Hematopoietic multipotent progenitor cell treated with erythropoietin and hydrocortisone succinate and interleukin-3 and kit ligand, for 8 days (in vitro differentiated cells): ENCODE measurements at regions not wholly inside any gene's neighbourhood (a gene's known extent, or its start where the extent isn't known, plus 50 kb on each side); places are given as distances from the start of the nearest gene placed in this dataset.
A peak's percentile ranks its signal among the peaks of the same experiment; 100 is the strongest.
"Not testable (repeated sequence)": the region's sequence is repeated elsewhere in the genome, so short reads cannot be mapped to it uniquely, and the experiment has no call there.

ENCODE experiments used
- DNase-seq: peaks from one replicate; pipeline ENCODE4 v3.0.0-alpha.2; 2015

DNA sequence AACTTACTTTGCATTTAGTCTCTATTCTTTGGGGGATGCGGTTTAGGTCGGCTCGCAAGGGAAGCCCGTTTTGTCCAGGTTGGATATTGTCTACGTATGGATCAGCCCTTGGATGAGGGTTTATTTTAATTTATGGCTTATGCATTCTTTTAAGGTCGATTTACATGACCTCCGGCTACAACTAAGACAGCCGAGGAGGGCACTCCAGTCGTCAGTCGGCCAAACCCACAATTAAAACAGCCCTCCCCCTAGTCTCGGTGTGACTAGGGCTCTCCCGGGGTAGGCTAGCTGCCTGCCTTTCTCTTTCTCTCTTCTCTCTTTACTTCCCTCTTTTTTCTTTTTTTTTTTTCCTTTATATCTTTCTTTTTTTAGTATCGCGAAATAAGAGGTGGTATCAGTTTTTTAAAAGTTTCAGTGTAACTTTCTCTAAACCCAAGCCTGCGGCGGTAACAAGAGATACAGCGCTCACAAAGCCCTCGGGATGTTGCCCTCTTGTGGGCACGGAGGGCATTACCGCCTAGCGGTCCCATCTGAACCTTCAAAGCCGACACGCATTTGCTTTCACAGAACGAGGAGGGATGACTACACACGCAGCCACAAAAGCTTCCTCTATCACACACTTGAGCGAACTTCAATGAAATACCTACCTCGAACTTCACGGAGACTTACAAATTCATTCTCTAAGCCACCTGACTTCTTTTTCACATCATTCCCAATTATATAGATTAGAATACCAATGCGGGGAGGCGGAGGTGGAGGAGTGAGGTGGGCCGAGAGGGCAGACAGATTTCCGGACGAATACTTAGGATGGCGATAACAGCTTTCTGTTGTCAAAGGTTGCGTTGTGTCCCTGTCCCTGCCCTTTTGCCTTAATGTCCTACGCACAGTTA is 132.3 kb upstream of the C11orf58 start:
- peak; percentile 92 for DNase-seq

DNA sequence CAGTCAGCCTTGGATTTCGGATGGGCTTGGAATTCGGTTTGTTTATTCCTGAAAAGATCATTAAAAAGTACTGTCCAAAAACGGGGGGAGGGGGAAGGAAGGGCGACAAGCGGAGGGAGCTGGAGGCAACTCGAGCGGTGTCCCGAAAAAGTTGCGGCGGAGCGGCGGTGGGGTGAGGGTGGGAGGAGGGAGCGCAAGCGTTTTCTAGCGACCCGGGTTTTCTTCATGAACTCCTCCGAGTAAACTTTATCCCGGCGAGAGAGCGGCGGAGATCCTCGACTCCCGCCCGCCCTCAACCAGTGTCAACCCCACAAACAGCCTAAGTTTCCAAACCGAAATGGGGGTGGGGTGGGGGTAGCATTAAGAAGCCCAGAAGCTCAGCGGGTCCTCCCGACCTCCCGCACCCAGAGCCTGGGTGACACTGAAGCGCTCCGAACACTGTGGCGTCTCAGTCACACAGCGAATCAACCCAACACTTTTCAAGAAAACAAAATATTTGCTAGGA is 133.0 kb upstream of the C11orf58 start:
- DNase-seq, result peak; percentile 42

DNA sequence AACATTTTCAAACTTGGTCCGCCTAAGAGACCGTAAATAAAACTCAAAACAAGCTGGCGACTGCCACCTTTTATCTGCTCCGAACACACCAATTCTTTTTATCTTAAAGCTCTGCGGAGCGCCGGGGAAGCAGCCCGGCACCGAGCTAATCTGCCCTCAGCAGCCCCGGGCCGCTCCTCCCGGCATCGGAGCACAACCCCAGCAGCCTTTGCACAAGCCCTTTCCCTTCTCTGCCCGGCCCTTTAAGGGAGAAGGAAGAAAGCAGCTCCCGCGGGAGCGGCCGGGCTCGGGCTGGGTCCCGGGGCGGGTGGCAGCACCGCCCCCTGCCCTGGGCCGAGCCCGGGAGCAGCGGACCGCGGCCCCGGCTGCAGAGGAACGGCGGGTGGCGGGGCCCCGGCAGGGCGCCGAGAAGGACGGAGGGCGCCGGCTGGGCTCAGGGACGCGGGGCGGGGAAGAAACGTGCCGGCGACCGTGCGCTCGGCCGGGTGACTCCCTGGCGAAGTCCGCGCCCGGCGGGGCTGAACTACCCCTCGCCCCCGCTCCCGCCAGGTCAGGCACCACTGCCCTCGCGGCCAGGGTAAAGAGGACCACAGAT is 133.6 kb upstream of the C11orf58 start:
- DNase-seq, result peak; percentile 94

DNA sequence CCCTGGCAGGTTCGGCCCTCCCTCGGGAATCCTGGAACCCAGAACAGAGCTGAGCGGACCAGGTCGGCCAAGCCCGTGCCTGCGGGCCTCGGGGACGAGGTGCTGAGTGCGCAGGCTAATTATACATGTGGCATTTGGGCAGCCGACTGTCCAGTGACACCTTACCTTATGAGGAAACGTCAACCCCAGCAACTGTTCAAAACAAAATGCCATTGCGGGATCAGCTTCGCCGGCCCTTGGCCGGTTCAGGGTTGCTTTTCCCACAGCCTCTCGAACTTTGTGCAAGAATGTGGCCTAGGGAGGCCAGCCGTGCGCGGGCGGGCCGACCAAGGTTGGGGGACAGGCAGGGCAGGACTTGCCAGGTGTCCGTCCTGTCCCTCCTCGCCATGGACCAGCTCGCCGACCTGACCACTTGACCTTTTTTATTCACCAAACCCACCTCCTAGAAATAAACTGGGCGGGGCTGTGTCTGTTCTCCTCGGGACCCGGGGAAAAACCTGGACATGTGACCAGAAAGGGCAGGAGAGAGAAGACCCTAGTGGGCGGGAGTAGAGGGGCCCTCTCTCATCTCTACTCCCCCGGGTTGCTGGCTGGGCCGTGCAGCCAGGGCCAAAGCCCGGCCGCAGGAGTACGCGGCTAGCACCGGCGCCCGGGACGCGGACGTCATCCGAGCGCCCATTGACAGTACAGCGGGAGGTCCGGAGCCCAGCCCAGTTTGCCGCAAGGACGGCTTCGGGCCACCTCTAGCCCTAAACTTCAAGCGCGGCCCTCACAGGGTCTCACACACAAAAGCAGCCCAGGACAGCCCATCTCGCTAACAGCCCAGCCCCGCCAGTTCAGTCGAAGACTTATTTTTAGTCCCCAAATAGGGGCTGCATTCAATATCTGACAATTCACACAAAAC is 134.3 kb upstream of the C11orf58 start:
- no peak for DNase-seq

DNA sequence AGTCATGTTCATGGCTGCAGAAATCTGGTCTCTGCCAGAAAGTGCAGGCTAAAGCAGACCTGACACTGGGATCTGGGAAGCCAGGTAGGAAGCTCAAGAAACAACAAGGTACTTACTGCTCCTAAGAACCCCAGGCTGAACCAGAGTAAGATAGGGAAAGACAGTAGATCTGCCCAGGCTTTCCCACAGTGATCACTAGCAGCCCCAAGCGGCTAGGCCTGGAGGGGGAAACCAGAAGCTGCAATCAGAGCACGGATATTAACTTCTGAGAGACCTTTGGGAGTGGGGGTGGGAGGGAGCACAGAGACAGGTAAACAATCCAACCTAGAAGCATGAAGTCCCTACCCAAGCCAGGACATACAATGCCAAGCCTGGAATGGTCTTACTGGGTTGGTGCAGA is 135.2 kb upstream of the C11orf58 start:
- no peak for DNase-seq

DNA sequence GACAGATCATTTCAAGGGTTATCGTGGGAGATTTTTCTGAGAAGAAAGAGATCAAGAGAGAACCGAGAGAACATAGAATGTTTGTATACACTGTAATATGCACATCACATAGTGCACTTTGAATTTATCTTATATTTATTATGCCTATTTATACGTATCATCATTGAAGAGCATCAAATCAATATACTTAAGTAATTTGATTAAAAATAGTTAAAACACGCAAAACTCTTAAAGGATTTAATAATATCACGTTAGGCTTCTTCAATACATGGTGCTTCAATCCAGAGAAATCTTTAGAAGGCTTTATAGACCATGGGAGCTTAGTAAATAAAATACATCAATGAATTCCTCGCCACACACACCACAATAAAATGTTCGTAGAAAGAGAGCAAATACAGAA is 139.5 kb upstream of the C11orf58 start:
- DNase-seq, result no peak

DNA sequence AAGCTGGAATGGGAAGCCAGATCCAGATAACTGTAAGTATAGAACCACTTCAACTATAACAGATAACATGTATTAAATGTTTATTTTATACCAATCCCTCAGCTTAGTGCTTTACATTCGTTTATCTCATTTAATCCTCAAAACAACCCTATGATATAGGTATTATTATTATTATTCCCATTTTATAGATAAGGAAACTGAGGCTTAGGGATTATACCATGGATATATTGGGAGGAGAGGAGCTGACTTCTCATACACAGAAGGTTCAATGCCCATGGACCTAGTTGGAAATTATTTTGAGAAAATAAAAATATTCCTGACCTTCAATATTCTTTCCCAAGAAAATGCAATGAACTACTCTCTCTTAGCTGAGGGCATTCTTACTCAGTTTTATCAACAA is 140.4 kb upstream of the C11orf58 start:
- no peak for DNase-seq

DNA sequence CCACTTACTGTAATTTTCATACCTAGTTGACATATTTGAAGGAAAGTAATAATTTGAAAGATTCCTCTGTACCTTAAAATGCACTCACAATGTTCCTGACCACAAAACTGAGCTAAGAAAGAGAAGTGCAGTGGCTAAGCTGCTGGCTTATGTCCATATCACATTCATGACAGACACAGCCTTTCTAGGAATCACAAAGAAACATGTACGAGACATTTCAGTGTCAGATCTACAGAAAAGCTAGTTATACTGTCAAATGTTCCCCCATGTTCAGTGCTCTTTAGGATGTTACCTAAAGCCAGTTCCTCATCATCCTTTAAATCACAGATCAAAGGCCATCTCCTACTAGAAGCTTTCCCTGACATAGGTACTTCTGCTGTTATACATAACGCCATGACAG is 142.2 kb upstream of the C11orf58 start:
- DNase-seq, result peak; percentile 84

DNA sequence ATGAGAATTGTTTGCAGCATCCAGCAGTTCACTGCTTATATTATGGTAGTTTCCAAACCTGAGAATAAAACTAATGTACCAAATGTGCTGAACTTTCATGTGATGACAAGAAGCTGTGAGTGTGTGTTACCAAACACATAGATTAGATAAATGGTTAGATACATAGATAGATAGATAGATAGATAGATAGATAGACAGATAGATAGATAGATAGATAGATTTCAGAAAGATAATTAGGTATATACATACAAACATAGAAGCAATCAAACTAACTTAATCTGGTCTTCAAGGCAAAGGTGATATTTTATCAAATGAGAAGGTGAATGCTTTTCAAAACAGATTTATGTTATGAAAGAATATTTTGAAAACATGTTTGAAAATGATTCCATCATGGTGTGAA is 147.3 kb upstream of the C11orf58 start:
- DNase-seq, result no peak

DNA sequence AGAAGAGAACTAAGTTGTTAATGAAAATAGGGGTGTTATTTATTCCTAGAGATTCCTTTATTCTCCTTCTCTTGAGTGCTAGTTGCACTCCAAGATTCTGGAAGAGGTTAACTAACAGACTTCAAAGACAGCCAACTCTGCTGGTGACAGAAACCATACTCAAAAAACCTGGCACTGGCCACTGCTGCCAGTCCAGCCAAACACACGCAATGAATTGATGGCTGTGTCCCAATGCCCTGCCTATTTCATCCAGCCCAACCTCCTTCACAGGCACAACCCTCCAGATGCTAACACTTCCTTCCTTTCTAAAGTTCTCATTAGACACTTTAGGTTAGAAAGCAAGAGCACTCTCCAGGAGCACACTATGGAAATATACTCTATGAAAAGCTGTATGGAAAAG is 150.8 kb upstream of the C11orf58 start:
- DNase-seq, result no peak

DNA sequence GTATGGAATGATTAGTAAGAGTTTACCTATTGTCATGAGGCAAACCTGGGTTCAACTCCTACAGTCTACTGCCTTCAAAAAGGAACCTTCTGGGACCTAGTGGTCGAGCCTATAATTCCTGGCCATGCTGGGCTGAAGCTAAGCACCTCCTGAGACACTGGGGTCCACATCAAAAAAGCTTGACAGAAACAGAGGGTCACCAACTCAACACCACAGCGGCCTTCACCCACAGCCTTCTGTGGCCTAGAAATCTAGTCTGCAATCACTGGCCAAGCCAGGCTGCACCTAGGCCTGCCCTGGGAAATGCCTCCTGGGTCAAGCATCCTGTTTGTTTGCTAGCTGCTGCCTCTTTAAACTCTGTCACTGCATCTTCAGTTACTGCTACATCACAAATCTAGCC is 153.9 kb upstream of the C11orf58 start:
- no peak for DNase-seq

DNA sequence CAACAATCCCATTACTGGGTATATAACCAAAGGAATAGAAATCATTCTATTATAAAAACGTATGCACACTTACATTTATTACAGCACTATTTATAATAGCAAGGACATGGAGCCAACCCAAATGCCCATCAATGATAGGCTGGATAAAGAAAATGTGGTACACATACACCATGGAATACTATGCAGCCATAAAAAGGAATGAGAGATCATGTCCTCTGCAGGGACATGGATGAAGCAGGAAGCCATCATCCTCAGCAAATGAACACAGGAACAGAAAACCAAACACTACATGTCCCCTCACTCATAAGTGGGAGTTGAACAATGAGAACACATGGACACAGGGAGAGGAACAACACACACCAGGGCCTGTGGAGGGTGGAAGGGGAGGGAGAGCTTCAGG is 157.4 kb upstream of the C11orf58 start:
- not testable (repeated sequence) for DNase-seq

DNA sequence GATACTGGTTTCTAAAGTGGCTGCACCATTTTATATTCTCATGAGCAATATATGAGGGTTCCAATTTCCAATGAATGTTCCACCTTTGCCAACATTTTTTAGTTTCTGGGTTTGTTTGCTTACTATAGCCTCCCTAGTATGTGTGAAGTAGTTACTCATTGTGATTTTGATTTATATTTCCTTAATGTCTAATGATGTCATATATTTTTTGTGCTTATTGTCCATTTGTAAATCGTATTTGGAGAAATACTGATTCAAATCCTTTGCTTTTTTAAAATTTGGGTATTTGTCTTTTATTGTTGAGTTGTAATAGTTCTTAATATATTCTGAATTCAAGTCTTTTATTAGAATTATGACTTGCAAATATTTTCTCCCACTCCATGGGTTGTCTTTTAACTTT is 161.0 kb upstream of the C11orf58 start:
- DNase-seq, result no peak

DNA sequence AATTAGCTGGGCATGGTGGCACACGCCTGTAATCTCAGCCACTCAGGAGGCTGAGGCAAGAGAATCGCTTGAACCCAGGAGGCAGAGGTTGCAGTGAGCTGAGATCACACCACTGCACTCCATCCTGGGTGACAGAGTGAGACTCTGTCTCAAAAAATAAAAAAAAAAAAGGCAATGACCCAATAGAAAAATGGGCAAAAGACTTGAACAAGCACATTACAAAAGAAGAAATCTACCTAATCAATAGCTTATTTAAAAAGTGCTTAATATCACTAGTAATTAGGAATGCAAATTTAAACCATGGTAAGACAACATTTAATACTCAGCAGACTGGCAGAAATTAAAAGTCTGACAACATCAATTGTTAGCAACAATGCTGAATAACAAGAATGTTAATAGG is 163.6 kb upstream of the C11orf58 start:
- DNase-seq, result not testable (repeated sequence)

DNA sequence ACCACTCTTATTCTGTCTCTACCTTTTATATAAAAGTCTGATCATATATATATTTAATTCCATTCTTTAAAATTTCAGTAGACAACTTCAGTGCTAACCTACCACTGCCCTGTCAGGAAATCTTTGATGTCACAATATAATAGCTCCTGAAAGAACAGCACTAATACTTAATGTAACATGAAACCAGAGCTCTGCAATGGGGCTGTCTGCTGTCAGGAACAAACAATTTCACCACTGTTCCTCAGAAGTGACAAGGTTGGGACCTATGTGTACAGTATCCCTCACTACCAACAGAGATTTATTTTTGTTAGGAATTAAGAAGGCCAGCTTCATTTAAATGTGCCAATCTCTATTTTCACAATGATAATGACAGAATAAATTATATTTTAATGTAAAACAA is 165.5 kb upstream of the C11orf58 start:
- no peak for DNase-seq

DNA sequence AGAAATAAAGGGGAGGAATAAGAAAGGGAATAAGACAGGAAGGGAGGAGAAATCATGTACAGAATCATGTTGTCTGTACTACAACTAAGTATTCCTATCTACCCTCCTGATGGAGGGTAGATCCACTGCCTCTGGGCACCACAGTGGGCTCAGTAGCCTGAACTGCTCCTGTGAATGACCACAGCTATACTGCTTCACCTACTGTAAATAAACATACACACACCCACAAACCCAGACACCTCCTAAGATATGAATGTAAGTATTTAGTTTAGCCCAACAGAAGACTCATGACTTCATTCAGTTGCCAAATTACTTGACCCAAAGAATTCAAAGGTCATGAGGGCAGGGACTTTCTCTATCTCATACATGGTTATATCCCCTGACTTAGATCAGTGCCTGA is 177.3 kb upstream of the C11orf58 start:
- no peak for DNase-seq

DNA sequence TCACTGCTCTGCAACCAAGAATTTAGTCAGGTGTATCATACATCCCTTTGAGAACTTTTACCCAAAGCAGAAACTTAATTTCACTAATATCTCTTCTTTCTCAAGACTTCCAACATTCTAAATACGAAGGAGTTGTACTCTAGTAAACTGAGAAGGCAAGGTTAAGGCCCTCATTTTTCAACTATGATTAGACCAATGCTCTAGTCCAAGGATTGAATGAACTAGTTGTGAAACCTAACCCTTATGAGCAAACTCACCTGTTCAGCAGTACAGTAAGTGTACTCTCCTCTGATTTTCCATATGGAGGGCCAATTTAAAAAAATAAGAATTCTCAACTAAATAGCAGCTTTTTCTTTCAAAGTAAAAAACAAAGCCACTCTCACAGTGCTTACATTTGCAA is 180.0 kb upstream of the C11orf58 start:
- DNase-seq, result no peak

DNA sequence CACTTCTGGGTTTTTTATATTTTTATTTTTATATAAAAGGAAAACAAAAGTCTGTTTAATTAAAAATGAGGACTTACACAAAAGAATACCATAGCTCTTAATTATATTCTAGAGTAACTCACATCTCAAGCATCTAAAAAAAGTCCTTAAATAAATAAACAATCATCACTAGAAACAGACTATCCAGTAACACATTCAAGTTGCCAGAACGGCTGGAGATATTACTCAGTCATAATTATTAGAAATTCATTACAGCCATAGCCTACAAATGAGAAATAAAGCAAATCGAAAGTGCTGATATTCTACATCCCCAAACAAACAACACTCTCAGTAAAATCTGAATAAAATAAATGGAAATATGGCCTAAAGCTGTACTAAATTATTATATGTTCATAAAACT is 182.5 kb upstream of the C11orf58 start:
- no peak for DNase-seq

DNA sequence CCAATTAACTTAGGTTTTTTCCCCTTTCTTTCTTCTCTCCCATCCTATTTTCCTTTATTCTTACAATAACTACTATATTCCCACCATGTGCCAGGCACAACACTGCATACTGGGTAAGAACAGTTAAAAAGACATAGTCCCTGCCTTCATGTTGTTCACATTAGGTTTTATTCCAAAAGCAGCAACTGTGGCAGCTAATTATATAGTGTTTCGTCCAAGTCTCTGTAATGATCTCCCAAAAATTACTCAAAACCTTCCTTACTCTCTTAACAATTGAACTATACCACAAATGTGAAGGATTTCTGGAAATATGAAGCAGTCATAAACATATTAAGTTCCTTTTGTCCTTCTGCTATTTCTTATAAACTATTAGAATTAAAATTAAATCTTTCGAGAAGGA is 184.1 kb upstream of the C11orf58 start:
- no peak for DNase-seq

DNA sequence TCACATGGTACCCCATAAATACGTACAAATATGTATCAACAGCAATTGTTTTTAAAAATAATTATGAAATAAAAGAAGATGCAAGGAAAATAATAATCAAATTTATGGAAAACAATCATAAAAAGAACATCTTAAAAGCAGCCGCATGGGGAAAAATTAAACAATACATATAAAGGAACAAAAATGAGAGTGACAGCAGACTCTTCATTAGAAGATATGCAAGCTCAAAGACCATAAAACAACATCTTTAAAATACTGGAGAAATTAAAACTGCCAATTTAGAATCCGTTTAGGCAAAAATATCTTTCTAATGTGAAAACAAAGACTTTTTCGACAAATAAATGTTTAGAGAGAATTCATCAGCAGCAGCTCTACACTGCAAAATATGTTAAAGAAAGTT is 190.6 kb upstream of the C11orf58 start:
- DNase-seq, result no peak

DNA sequence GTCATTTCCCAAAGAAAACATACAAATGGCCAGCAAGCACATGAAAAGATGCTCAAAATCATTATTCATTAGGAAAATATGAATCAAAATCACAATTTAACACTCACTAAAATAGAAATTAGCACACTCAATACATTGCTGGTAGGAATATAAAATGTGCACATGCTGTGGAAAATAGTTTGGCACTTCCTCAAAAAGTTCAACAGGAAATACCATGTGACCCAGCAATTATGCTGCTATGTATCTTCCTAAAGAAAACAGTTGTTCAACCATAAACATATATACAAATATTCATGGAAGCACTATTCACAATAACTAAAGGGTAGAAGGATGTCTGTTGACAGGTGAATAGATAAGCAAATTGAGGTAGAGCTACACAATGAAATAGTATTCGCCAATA is 187.3 kb upstream of the SOX6 start:
- DNase-seq, result no peak

DNA sequence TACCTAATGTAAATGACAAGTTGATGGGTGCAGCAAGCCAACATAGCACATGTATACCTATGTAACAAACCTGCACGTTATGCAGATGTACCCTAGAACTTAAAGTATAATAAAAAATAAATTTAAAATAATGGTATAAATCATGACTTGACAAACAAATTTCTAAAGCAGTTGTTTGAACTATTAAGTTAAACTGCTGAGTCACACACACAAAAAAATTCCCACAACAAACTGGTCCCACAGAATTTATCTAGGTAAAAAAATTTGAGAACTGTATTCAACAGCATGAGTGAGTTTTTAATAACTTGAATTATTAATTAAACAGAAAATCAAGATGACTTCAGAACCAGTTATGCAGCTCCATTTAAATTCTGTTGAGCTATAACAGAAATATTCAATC is 186.0 kb upstream of the SOX6 start:
- no peak for DNase-seq

DNA sequence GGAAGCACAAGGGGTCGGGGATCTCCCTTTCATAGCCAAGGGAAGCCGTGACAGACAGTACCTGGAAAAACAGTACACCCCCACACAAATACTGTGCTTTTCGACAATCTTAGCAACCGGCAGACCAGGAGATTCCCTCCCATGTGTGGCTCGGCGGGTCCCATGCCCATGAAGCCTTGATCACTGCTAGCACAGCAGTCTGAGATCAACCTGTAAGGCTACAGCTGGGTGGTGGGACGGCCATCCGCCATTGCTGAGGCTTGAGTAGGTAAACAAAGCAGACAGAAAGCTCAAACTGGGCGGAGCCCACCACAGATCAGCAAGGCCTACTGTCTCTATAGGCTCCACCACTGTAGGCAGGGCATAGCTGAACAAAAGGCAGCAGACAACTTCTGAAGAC is 180.2 kb upstream of the SOX6 start:
- DNase-seq, result no peak

DNA sequence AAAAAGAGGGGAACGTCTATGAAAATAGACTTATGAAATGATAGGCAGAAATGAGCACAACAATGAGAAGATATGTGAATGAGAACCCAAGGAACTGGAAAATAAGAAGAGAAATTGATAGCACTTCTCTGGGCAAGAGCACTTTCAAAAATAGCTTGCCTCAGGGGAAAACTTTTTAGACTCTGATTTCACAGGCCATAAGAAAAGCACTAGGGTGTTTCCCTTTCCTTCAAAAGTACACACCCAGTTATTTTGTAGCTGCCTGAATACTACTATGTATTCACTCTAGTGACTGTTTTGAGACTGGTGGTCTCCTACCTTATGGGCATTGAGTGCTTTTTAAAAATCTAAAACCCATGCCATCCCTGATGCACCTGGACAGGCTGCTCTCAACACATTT is 172.3 kb upstream of the SOX6 start:
- DNase-seq, result no peak
